HG02885 (cell line): ENCODE measurements at regions not wholly inside any gene's neighbourhood (a gene's known extent, or its start where the extent isn't known, plus 50 kb on each side); places are given as distances from the start of the nearest gene placed in this dataset.
"Not testable (repeated sequence)": the region's sequence is repeated elsewhere in the genome, so short reads cannot be mapped to it uniquely, and the experiment has no call there.

ENCODE experiments used
- ATAC-seq: cut with Tn5 transposase; IDR thresholded peaks from one replicate; pipeline ENCODE4 v1.9.1; 2021; ENCODE audit warnings: mild to moderate bottlenecking; ENCODE audit not compliant: unreplicated experiment, poor library complexity

GRCh38 chr15:81784751-81785150 lies 261.1 kb downstream of the MEX3B start:
- ATAC-seq: no peak

- ATAC-seq: no peak
These were observed 262.2 kb downstream of the MEX3B start for GRCh38 chr15:81783586-81783985.

GRCh38 chr15:81783076-81783475 lies 262.7 kb downstream of the MEX3B start:
- no peak for ATAC-seq

GRCh38 chr15:81781395-81781794 lies 264.4 kb downstream of the MEX3B start:
- ATAC-seq: no peak

GRCh38 chr15:81780966-81781365 lies 264.9 kb downstream of the MEX3B start:
- no peak for ATAC-seq

GRCh38 chr15:81779181-81779580 lies 266.6 kb downstream of the MEX3B start:
- ATAC-seq: no peak

- ATAC-seq: no peak
These were observed 268.3 kb downstream of the MEX3B start for GRCh38 chr15:81777546-81777945.

GRCh38 chr15:81776976-81777375 lies 268.8 kb downstream of the MEX3B start:
- no peak for ATAC-seq

GRCh38 chr15:81775779-81776178 lies 270.0 kb downstream of the MEX3B start:
- not testable (repeated sequence) for ATAC-seq

- ATAC-seq: no peak
These were observed 271.5 kb downstream of the MEX3B start for GRCh38 chr15:81774309-81774708.

GRCh38 chr15:81768773-81769172 lies 277.0 kb downstream of the MEX3B start:
- no peak for ATAC-seq

- ATAC-seq: no peak
These were observed 278.9 kb downstream of the MEX3B start for GRCh38 chr15:81766829-81767475.

- ATAC-seq: no peak
These were observed 280.0 kb downstream of the MEX3B start for GRCh38 chr15:81765816-81766215.

GRCh38 chr15:81763304-81763703 lies 282.5 kb downstream of the MEX3B start:
- ATAC-seq: no peak

GRCh38 chr15:81760686-81761085 lies 285.1 kb downstream of the MEX3B start:
- no peak for ATAC-seq

- ATAC-seq: no peak
These were observed 287.0 kb downstream of the MEX3B start for GRCh38 chr15:81758818-81759284.

- ATAC-seq: no peak
These were observed 290.2 kb downstream of the MEX3B start for GRCh38 chr15:81755626-81756025.

GRCh38 chr15:81754078-81754477 lies 291.7 kb downstream of the MEX3B start:
- no peak for ATAC-seq

- no peak for ATAC-seq
These were observed 292.8 kb downstream of the MEX3B start for GRCh38 chr15:81752974-81753373.

- ATAC-seq: no peak
These were observed 293.3 kb downstream of the MEX3B start for GRCh38 chr15:81752546-81752942.

GRCh38 chr15:81751816-81752545 lies 293.8 kb downstream of the MEX3B start:
- no peak for ATAC-seq

GRCh38 chr15:81751256-81751655 lies 294.6 kb downstream of the MEX3B start:
- no peak for ATAC-seq
